ENCODE measurements at regions not wholly inside any gene's neighbourhood (a gene's known extent, or its start where the extent isn't known, plus 50 kb on each side); places are given as distances from the start of the nearest gene placed in this dataset.
"Not testable (repeated sequence)": the region's sequence is repeated elsewhere in the genome, so short reads cannot be mapped to it uniquely, and the experiment has no call there.

GRCh38 chr14:30196861-30197260, 269.2 kb upstream of the PRKD1 start:
- Histone ChIP-seq H3K4me2 (no peak overlapping the region), H2AFZ (no peak overlapping the region), H3K4me3 (no peak overlapping the region), H3K36me3 (ENCODE audit: insufficient read depth) (no peaks in the 10 kb centered on the region), H3F3A (replicated peaks; ENCODE audit: low read depth) (no peaks in the 10 kb centered on the region), H3K27ac (ENCODE audit: low read depth) (no peak overlapping the region), H3K79me2 (replicated peaks; ENCODE audit: insufficient read depth) (no peaks in the 10 kb centered on the region), H3K9me2 (ENCODE audit: insufficient read depth) (no peaks in the 10 kb centered on the region; the same call in 1 of the 2 replicates), H3K27me3 (ENCODE audit: insufficient read depth) (no peaks in the 10 kb centered on the region), H4K20me1 (replicated peaks; ENCODE audit: insufficient read depth) (no peaks in the 10 kb centered on the region), H3K4me1 (ENCODE audit: insufficient read depth) (no peaks in the 10 kb centered on the region)
- DNase-seq (ENCODE audit: low spot score) (no peak), ATAC-seq (no peak)
- no peaks in the 10 kb centered on the region; the same call in 2 of the 3 replicates for H3K36me3 Mint-ChIP-seq (ENCODE audit: low read depth)
- no peaks in the 10 kb centered on the region for H3K9me3 Mint-ChIP-seq
- H3K27ac Mint-ChIP-seq, result no peak overlapping the region
- no peak overlapping the region for H3K4me3 Mint-ChIP-seq
- TF ChIP-seq REST (IDR thresholded peaks at IDR 0.05; ENCODE audit: unreplicated experiment), result no peak
- TF ChIP-seq CREB1 (CRISPR knock-in tag; IDR thresholded peaks at IDR 0.05; ENCODE audit: low read depth), result no peak
- TF ChIP-seq STAT1 (IDR thresholded peaks at IDR 0.05; ENCODE audit: unreplicated experiment), result no peak
- no peak for TF ChIP-seq ZNF462 (CRISPR knock-in tag; IDR thresholded peaks at IDR 0.05)
- no peak for TF ChIP-seq JUNB (IDR thresholded peaks at IDR 0.05; ENCODE audit: unreplicated experiment)
- no peak for TF ChIP-seq POLR2AphosphoS5 (IDR thresholded peaks at IDR 0.05; ENCODE audit: low read depth)
- no peak for TF ChIP-seq EZH2phosphoT487 (IDR thresholded peaks at IDR 0.05; ENCODE audit: unreplicated experiment)
- H3K27me3 Mint-ChIP-seq (ENCODE audit: insufficient read depth, low read depth, poor library complexity), result no peaks in the 10 kb centered on the region
- H3K4me1 Mint-ChIP-seq, result peaks cover 8% of the 10 kb centered on the region

- H3K36me3 Mint-ChIP-seq (ENCODE audit: low read depth); H3K4me3 ChIP-seq; DNase-seq (ENCODE audit: low spot score); H3K4me1 Mint-ChIP-seq; H3K9me3 Mint-ChIP-seq; H3K27me3 ChIP-seq (ENCODE audit: insufficient read depth); H3K27ac Mint-ChIP-seq; H3K27me3 Mint-ChIP-seq (ENCODE audit: insufficient read depth, low read depth, poor library complexity); H3K4me2 ChIP-seq; H3K9me2 ChIP-seq (ENCODE audit: insufficient read depth); H3K79me2 ChIP-seq (replicated peaks; ENCODE audit: insufficient read depth); H3K4me1 ChIP-seq (ENCODE audit: insufficient read depth); H3F3A ChIP-seq (replicated peaks; ENCODE audit: low read depth); H3K27ac ChIP-seq (ENCODE audit: low read depth); H3K4me3 Mint-ChIP-seq; H3K36me3 ChIP-seq (ENCODE audit: insufficient read depth); H2AFZ ChIP-seq; ATAC-seq; H4K20me1 ChIP-seq (replicated peaks; ENCODE audit: insufficient read depth): not testable (repeated sequence)
Measured at GRCh38 chr14:30198720-30199119, 271.1 kb upstream of the PRKD1 start.

Data from GM23338 (cell line).